HCT116 (cell line): ENCODE measurements at regions not wholly inside any gene's neighbourhood (a gene's known extent, or its start where the extent isn't known, plus 50 kb on each side); places are given as distances from the start of the nearest gene placed in this dataset.

Source experiments
- ATAC-seq: fragments of 200-7000 bp; cut with Tn5 transposase; 2 replicates; pipeline ENCODE4 v1.9.1; 2020; ENCODE audit warnings: mild to moderate bottlenecking, moderate library complexity
- BruUV-seq: library from RNA; stranded (reverse); fragments of 400-500 nt; replicated peaks from 2 replicates; lab custom pipeline; 2021; lab: Mats Ljungman, UMichigan
- CTCF ChIA-PET: fragments of 300-600 bp; sonication (Branson Sonifier 250); formaldehyde crosslinking; loops from one replicate; lab custom pipeline; 2021; ENCODE audit warnings: antibody characterized with exemption; lab: Charles Lee
- POLR2A ChIA-PET: fragments of 300-600, 350-600 bp; sonication (Branson Sonifier 250); formaldehyde crosslinking; loops from one replicate; lab custom pipeline; 2021; ENCODE audit warnings: antibody characterized with exemption; lab: Charles Lee
- RAD21 ChIA-PET, 2 experiments: fragments of 300-600 bp; sonication (Branson Sonifier 250); formaldehyde crosslinking; loops; one replicate each; lab custom pipeline; 2023; ENCODE audit warnings: low total read pairs in 2 of 2; ENCODE audit not compliant: uncharacterized antibody in 2 of 2, unreplicated experiment in 2 of 2, low non-redundant PET in 1 of 2; lab: Charles Lee
- DNase-seq: peaks from one replicate; pipeline ENCODE4 v3.0.0-alpha.2; 2010; ENCODE audit warnings: low read depth, low spot score
- H2AFZ ChIP-seq: fragments of 200-600 bp; shearing (Covaris generic), sonication (generic); 2 replicates; pipeline ENCODE4 v1.6.1; 2017; ENCODE audit warnings: low read depth, mixed run types, mixed read lengths, antibody characterized with exemption, low read length; ENCODE audit not compliant: poor library complexity, severe bottlenecking
- H3K27ac ChIP-seq: 2 replicates; pipeline ENCODE4 v1.5.1; 2012; ENCODE audit warnings: low read depth, low read length
- H3K27me3 ChIP-seq: fragments of 200-600 bp; sonication (generic); 2 replicates; pipeline ENCODE4 v1.6.1; 2016; ENCODE audit warnings: mixed run types, low read length, mixed read lengths; ENCODE audit not compliant: insufficient read depth
- H3K36me3 ChIP-seq, 2 experiments: fragments of 200-500 bp in 1 of 2; fragments of 200-600 bp in 1 of 2; sonication (Bioruptor generic) in 1 of 2; sonication (generic) in 1 of 2; 2 replicates each; pipeline versions ENCODE4 v1.5.1 to v1.6.1; 2014 to 2016; ENCODE audit warnings: low read length in 2 of 2, inconsistent platforms in 1 of 2, mixed read lengths in 1 of 2, mixed run types in 1 of 2; ENCODE audit not compliant: insufficient read depth in 2 of 2, control insufficient read depth in 1 of 2
- H3K4me1 ChIP-seq, 2 experiments: fragments of 200-600 bp in 1 of 2; sonication (generic) in 1 of 2; 2 replicates each; pipeline versions ENCODE4 v1.5.1 to v1.6.1; 2012 to 2017; ENCODE audit warnings: low read length in 2 of 2, inconsistent platforms in 1 of 2, mild to moderate bottlenecking in 1 of 2, mixed read lengths in 1 of 2, mixed run types in 1 of 2, moderate library complexity in 1 of 2; ENCODE audit not compliant: insufficient read depth in 2 of 2, control insufficient read depth in 1 of 2
- H3K4me2 ChIP-seq: fragments of 200-600 bp; sonication (generic); 2 replicates; pipeline ENCODE4 v1.6.1; 2017; ENCODE audit warnings: mixed run types, low read length, mixed read lengths
- H3K4me3 ChIP-seq, 2 experiments: fragments of 200-600 bp in 1 of 2; sonication (generic) in 1 of 2; replicated peaks in 1 of 2; 2 replicates each; pipeline ENCODE4 v1.5.1; 2011 to 2016; ENCODE audit warnings: low read length in 2 of 2, control low read depth in 1 of 2, low read depth in 1 of 2, mild to moderate bottlenecking in 1 of 2, mixed read lengths in 1 of 2, mixed run types in 1 of 2
- H3K79me2 ChIP-seq: fragments of 200-600 bp; sonication (generic); 2 replicates; pipeline ENCODE4 v1.6.1; 2017; ENCODE audit warnings: mild to moderate bottlenecking, mixed run types, low read length, moderate library complexity, mixed read lengths; ENCODE audit not compliant: insufficient read depth
- H3K9ac ChIP-seq: fragments of 200-600 bp; sonication (generic); 2 replicates; pipeline ENCODE4 v1.6.1; 2016; ENCODE audit warnings: low read length, mixed read lengths
- H3K9me2 ChIP-seq: fragments of 200-600 bp; sonication (generic), shearing (Covaris generic); 2 replicates; pipeline ENCODE4 v1.6.1; 2017; ENCODE audit warnings: mixed run types, mild to moderate bottlenecking, moderate library complexity; ENCODE audit not compliant: insufficient read depth
- H3K9me3 ChIP-seq, 2 experiments: fragments of 200-500 bp in 1 of 2; fragments of 200-600 bp in 1 of 2; sonication (Bioruptor generic) in 1 of 2; sonication (generic) in 1 of 2; 2 replicates each; pipeline ENCODE4 v1.6.1; 2014 to 2017; ENCODE audit warnings: low read length in 2 of 2, mixed read lengths in 2 of 2, inconsistent platforms in 1 of 2, low read depth in 1 of 2, mild to moderate bottlenecking in 1 of 2, mixed run types in 1 of 2, moderate library complexity in 1 of 2; ENCODE audit not compliant: control insufficient read depth in 1 of 2, insufficient read depth in 1 of 2
- H4K20me1 ChIP-seq: fragments of 200-600 bp; sonication (generic), shearing (Covaris generic); 2 replicates; pipeline ENCODE4 v1.6.1; 2017; ENCODE audit warnings: mixed run types, mild to moderate bottlenecking, moderate library complexity; ENCODE audit not compliant: insufficient read depth
- ATF3 ChIP-seq: IDR thresholded peaks from 2 replicates; pipeline ENCODE4 v1.6.1; 2012
- CEBPB ChIP-seq: IDR thresholded peaks from 2 replicates; pipeline ENCODE4 v1.6.1; 2012; ENCODE audit warnings: low read depth
- CTCF ChIP-seq, 3 experiments: fragments of 200-600 bp in 1 of 3; sonication (generic) in 1 of 3; IDR thresholded peaks in 2 of 3; conservative IDR thresholded peaks in 1 of 3; 2 replicates each; pipeline ENCODE4 v1.5.1; 2012 to 2017; ENCODE audit warnings: low read depth in 2 of 3, low read length in 2 of 3, antibody characterized with exemption in 1 of 3, borderline replicate concordance in 1 of 3, control low read depth in 1 of 3, mild to moderate bottlenecking in 1 of 3, mixed read lengths in 1 of 3, mixed run types in 1 of 3, moderate library complexity in 1 of 3; ENCODE audit not compliant: insufficient read depth in 1 of 3
- EZH2 ChIP-seq: fragments of 200-600 bp; sonication (generic); IDR thresholded peaks from 2 replicates; pipeline ENCODE4 v1.6.1; 2017; ENCODE audit warnings: antibody characterized with exemption, mixed run types
- EZH2phosphoT487 ChIP-seq: fragments of 200-600 bp; IDR thresholded peaks from 2 replicates; pipeline ENCODE4 v1.6.1; 2018; ENCODE audit warnings: antibody characterized with exemption, borderline replicate concordance
- JUND ChIP-seq: IDR thresholded peaks from 2 replicates; pipeline ENCODE4 v1.6.1; 2012
- MAX ChIP-seq: IDR thresholded peaks from 2 replicates; pipeline ENCODE4 v1.6.1; 2012
- POLR2A ChIP-seq: IDR thresholded peaks from 2 replicates; pipeline ENCODE4 v1.7.0; 2011; ENCODE audit warnings: borderline replicate concordance; ENCODE audit not compliant: insufficient read depth, insufficient read length; ENCODE audit errors: extremely low read depth
- POLR2AphosphoS5 ChIP-seq: IDR thresholded peaks from 2 replicates; pipeline ENCODE4 v1.6.1; 2011; ENCODE audit warnings: mild to moderate bottlenecking, low read depth, low read length, moderate library complexity
- RAD21 ChIP-seq: IDR thresholded peaks from 2 replicates; pipeline ENCODE4 v1.6.1; 2012; ENCODE audit warnings: low read depth, mild to moderate bottlenecking
- SRF ChIP-seq: IDR thresholded peaks from 2 replicates; pipeline ENCODE4 v1.6.1; 2012; ENCODE audit warnings: low read depth
- TCF7L2 ChIP-seq: IDR thresholded peaks from 2 replicates; pipeline ENCODE4 v1.7.0; 2011; ENCODE audit warnings: borderline replicate concordance, inconsistent platforms; ENCODE audit not compliant: insufficient read depth, insufficient read length; ENCODE audit errors: extremely low read depth
- YY1 ChIP-seq: IDR thresholded peaks from 2 replicates; pipeline ENCODE4 v1.6.1; 2011; ENCODE audit warnings: low read length, low read depth, moderate library complexity, mild to moderate bottlenecking; ENCODE audit not compliant: insufficient replicate concordance; ENCODE audit errors: extremely low read depth
- ZNF274 ChIP-seq: fragments of 200-500 bp; sonication (Bioruptor generic); IDR thresholded peaks from 2 replicates; pipeline ENCODE4 v1.6.1; 2014; ENCODE audit warnings: mild to moderate bottlenecking, low read depth, low read length, inconsistent platforms
- intact Hi-C: fragments of 100-400 bp; cut with micrococcal nuclease; formaldehyde crosslinking; loops from 2 replicates; pipeline ENCODE4 v1.10.0; 2022

- intact Hi-C loops: no loop called here
- Histone ChIP-seq H3K4me3 (no peak overlapping the region), H3K4me1 (no peaks in the 10 kb centered on the region), H3K36me3 (no peaks in the 10 kb centered on the region), H3K27ac (no peak overlapping the region), H3K4me2 (no peak overlapping the region), H3K9ac (no peak overlapping the region), H4K20me1 (no peaks in the 10 kb centered on the region), H2AFZ (no peak overlapping the region), H3K9me3 (no peaks in the 10 kb centered on the region), H3K9me2 (no peaks in the 10 kb centered on the region), H3K79me2 (no peaks in the 10 kb centered on the region), H3K27me3 (no peaks in the 10 kb centered on the region)
- RAD21 ChIA-PET: no interaction called here
- DNase-seq (no peak), ATAC-seq (no peak)
- CTCF ChIA-PET: no interaction called here
- BruUV-seq: no TSS peak
- POLR2A ChIA-PET: no interaction called here
- TF ChIP-seq SRF (no peak), POLR2A (no peak), YY1 (no peak), RAD21 (no peak), TCF7L2 (no peak), ZNF274 (no peak), ATF3 (no peak), EZH2 (no peak), CEBPB (no peak), CTCF (IDR thresholded peaks at IDR 0.05 in 2 of 3, conservative IDR thresholded peaks at IDR 0.05 in 1 of 3; ENCODE audit: borderline replicate concordance in 1 of 3, insufficient read depth in 1 of 3, low read depth in 2 of 3, low read length in 2 of 3) (no peak), POLR2AphosphoS5 (no peak), MAX (no peak), EZH2phosphoT487 (no peak), JUND (no peak)
These were observed 77.1 kb upstream of the ADTRP start for GRCh38 chr6:11855743-11856142.
